HFFc6 (cell line): ENCODE measurements at regions not wholly inside any gene's neighbourhood (a gene's known extent, or its start where the extent isn't known, plus 50 kb on each side); places are given as distances from the start of the nearest gene placed in this dataset.

Experiments
- DNase-seq: peaks from one replicate; pipeline ENCODE4 v3.0.0-alpha.2; 2018
- H3K27ac Mint-ChIP-seq: 2 replicates; pipeline ENCODE4 v1.8.0; 2020; ENCODE audit warnings: mild to moderate bottlenecking, mixed read lengths
- H3K27me3 Mint-ChIP-seq: 2 replicates; pipeline ENCODE4 v1.8.0; 2021; ENCODE audit warnings: mild to moderate bottlenecking, moderate library complexity, mixed read lengths; ENCODE audit not compliant: insufficient read depth
- H3K36me3 Mint-ChIP-seq: 2 replicates; pipeline ENCODE4 v1.8.0; 2021; ENCODE audit warnings: low read depth, mixed read lengths
- H3K4me1 Mint-ChIP-seq: 2 replicates; pipeline ENCODE4 v1.8.0; 2020; ENCODE audit warnings: low read depth, mixed read lengths
- H3K4me3 Mint-ChIP-seq: 2 replicates; pipeline ENCODE4 v1.8.0; 2020; ENCODE audit warnings: mild to moderate bottlenecking, moderate library complexity, mixed read lengths
- H3K9me3 Mint-ChIP-seq: 2 replicates; pipeline ENCODE4 v1.8.0; 2020; ENCODE audit warnings: mild to moderate bottlenecking, mixed read lengths
- CTCF ChIP-seq: fragments of 200-600 bp; sonication (generic); IDR thresholded peaks from 2 replicates; pipeline ENCODE4 v1.5.0; 2021; ENCODE audit warnings: antibody characterized with exemption, mild to moderate bottlenecking

DNA sequence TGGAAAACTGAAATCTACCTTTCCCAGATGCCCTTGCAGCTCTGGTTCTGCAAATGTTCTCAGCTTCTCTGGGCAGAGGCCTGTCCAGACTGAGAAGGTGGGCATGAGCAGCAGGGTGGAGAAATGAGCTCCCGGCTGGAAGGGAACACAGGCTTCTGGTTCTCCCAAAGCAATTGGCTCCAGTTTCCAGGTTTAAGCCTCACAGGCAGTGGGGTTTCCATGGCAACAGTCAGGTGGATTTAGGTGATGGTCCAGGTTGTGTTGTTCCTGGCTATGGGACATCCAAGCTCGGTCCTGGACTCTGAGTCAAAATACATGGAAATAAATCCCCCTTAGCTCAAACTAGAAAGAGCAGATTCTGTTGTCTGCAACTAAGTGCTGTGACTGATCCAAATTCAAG, 94.6 kb upstream of the IQSEC1 start:
- Mint-ChIP-seq H3K4me1 (no peaks in the 10 kb centered on the region), H3K27me3 (peaks cover 48% of the 10 kb centered on the region), H3K9me3 (no peaks in the 10 kb centered on the region), H3K4me3 (no peak overlapping the region), H3K27ac (no peak overlapping the region), H3K36me3 (no peaks in the 10 kb centered on the region)
- TF ChIP-seq CTCF, result no peak
- DNase-seq, result no peak

DNA sequence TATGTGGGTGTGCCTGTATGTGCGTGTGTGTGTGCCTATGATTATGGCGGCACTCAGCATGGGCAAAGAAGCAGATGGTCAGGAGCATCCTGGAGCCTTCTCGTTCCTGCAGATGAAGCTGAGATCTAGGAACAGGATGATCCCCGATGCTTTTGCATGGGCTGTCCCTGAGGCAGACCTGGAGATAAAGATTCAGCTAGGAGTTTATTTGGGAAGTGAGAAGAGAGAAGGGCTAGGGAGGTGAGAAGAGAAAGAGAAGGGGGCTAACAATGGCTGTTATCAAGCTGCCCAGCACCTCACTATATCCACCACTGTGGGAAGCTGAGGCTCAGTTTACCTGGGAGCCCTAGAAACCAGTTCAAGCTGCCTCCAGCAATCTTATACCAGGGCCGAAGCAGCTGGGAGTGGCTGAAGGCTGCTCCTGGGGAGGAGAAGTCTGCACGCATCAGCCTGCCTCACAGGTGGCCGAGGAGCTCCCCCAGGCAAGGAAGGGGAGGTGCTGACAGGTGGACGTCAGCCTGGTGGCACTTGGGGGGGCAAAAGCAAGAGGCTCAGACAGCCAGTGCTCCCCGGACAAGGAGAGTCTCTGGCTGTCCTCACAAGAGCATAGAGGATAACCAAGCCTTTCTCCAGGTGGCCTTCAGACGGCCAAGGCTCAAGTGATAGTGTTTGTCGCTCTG, 94.0 kb upstream of the IQSEC1 start:
- Mint-ChIP-seq H3K4me3 (no peak overlapping the region), H3K9me3 (no peaks in the 10 kb centered on the region), H3K4me1 (no peaks in the 10 kb centered on the region), H3K36me3 (no peaks in the 10 kb centered on the region), H3K27ac (no peak overlapping the region), H3K27me3 (peaks cover 44% of the 10 kb centered on the region)
- DNase-seq, result no peak
- TF ChIP-seq CTCF, result no peak

GRCh38 chr3:13166243-13167063, 93.2 kb upstream of the IQSEC1 start:
- Mint-ChIP-seq H3K27ac (no peak overlapping the region), H3K27me3 (peaks cover 38% of the 10 kb centered on the region), H3K4me3 (no peak overlapping the region), H3K9me3 (no peaks in the 10 kb centered on the region), H3K4me1 (no peaks in the 10 kb centered on the region), H3K36me3 (no peaks in the 10 kb centered on the region)
- no peak for DNase-seq
- no peak for TF ChIP-seq CTCF

- no peaks in the 10 kb centered on the region for H3K36me3 Mint-ChIP-seq
- no peak for DNase-seq
- H3K27ac Mint-ChIP-seq, result no peak overlapping the region
- no peaks in the 10 kb centered on the region for H3K9me3 Mint-ChIP-seq
- TF ChIP-seq CTCF, result no peak
- peaks cover 5% of the 10 kb centered on the region for H3K4me1 Mint-ChIP-seq
- H3K27me3 Mint-ChIP-seq, result peaks cover 38% of the 10 kb centered on the region
- H3K4me3 Mint-ChIP-seq, result no peak overlapping the region
These were observed 92.3 kb upstream of the IQSEC1 start for GRCh38 chr3:13165576-13165975.

DNA sequence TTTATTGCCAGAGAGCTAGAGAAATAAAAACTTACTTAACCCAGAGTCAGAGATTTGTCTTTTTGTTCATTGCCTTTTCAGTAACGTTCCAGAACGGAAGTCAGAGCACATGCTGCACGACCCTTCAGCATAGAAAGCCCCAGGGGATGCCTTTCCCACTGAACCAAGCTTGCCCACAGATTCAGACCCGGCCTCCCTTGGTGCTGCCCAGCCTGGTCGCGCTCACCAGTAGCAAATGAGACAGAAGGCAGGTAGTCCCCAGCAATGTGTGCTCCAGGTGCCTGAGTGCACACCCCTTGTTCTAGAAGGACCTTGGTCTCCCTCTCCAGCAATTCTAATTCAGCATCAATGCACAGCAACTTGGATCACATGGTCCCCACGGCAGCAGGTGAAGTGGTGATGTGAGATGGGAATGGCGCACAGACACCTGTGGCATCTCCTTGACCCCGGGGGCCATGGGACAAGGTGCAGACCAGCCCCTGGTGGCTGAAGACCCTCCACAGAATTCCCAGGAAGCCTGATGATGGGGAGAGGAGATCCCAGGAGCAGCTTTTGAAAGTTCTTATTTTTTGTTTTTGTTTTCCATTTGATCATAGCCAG, 91.8 kb upstream of the IQSEC1 start:
- no peak for TF ChIP-seq CTCF
- DNase-seq, result no peak
- H3K4me3 Mint-ChIP-seq, result no peak overlapping the region
- peaks cover 32% of the 10 kb centered on the region for H3K27me3 Mint-ChIP-seq
- no peaks in the 10 kb centered on the region for H3K36me3 Mint-ChIP-seq
- peaks cover 11% of the 10 kb centered on the region for H3K4me1 Mint-ChIP-seq
- H3K27ac Mint-ChIP-seq, result no peak overlapping the region
- H3K9me3 Mint-ChIP-seq, result no peaks in the 10 kb centered on the region
